ENCODE measurements at regions not wholly inside any gene's neighbourhood (a gene's known extent, or its start where the extent isn't known, plus 50 kb on each side); places are given as distances from the start of the nearest gene placed in this dataset.

DNA sequence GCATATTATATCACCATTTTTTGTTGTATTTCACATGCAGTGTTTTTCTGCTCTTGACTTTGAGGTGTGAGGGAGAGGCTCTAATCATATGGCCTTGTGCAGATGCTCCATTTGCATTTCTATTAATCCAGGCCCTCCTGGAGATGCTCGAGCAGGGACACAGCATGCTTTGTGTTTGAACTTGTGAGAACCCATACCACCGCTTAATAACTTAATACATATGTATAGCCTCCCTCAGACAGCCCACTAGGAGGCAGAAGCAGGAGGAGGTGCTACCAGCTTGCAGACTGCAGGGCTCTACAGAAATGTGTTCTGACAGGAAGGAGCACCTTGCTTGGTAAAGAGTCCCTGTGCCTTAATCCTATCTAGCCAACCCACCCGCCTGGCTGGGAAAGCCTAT is 155.2 kb downstream of the BARHL2 start:
- H3K4me3 ChIP-seq (ENCODE audit: low read depth, low read length): no peak overlapping the region
- no peak for DNase-seq (ENCODE audit: low read depth)

DNA sequence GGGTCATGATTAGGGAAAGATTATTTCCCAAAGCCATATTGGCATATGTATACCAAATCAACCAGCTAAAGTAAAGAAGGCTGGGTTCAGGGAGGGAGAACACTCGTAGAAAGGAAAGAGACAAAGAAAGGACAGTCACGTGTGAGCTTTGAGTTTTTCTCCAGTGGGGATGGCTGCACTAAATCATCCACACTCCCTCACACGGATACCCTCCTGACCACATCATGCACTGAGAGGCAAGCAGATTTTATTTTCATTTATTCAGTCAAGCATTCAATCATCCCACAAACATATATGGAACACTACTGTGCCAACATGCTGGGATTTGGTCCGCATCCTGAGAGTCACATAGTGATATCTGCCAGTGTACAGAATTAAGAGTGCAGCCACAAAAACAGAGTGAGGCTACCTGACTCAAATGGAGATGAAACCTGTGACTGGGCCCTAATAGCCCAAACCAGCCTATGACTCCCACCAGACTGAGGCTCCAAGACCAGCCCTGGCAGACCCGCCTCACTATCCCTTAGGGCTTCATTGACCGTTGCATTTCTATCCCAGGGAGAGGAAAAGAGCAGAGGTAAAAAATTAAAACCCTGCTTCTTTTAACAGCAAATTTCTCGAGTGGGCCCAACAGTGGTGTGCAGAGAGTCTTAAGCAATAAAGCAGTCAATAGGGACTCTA is 155.9 kb downstream of the BARHL2 start:
- no peak for DNase-seq (ENCODE audit: low read depth)
- no peak overlapping the region for H3K4me3 ChIP-seq (ENCODE audit: low read depth, low read length)

DNA sequence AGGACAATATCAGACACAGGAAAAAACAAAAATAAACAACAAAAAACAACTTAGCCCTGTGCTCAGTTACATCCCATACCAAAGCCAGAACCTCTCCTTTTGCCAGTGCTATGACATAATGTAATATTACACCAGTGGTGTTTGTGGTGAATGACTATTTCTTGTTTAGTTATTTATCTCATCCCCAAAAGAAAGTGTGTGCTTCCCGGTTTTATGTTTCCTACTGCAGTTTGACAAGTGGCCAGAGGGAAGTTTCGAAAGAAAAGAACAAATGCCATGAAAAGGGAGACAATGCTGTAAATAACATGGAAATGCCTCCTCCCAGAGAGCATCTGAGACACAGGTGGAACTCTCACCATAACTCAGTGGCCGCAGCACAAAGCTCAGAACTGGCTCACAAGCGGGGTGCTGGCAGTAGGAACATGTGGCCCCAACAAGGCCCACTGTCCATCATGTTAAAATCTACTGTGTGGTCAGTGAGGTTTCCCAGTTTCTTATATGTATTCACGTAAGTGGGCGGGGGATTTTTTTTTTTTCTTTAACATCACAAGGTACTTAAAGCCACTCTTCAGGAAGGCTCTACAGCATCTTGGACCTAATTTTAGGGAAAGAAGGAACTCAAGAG is 158.2 kb downstream of the BARHL2 start:
- no peak overlapping the region for H3K4me3 ChIP-seq (ENCODE audit: low read depth, low read length)
- DNase-seq (ENCODE audit: low read depth): no peak

DNA sequence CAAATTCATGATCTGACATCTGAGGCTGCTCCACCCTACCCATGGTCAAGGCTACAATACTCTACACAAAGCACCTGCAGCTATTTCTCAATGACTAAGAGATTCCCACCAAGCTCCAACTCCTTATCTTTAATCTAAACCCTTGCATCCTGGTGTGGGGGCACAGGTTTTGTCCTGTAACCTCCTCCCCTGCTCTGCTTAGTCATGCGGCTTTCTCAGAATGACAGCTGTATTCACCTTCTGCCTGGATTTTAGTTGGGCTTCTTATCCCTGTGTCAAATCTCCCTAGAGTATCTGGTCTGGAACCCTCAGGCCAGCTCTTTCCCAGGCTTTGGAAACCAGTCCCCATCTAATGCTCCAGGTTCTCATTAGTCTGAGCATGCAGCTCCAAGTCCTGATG is 159.0 kb downstream of the BARHL2 start:
- no peak for DNase-seq (ENCODE audit: low read depth)
- H3K4me3 ChIP-seq (ENCODE audit: low read depth, low read length): no peak overlapping the region

DNA sequence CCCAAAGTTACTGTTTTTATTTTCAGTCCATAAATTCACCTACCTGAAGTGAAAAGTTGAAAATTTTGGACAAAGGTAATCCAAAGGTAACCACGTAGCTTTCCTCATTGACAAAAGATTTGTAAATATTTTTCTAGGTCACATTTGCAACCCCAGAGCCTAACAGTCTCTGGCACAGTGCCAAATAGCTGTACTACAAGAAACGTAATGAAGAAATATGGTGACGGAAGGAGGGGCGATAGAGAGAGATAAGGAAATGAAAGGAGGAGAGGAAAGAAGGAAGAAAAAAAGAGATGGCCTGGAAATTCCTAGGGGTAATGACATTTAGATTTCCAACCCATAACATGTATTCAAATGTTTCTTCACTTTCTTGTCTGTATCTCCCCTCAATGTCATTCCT is 159.4 kb downstream of the BARHL2 start:
- no peak overlapping the region for H3K4me3 ChIP-seq (ENCODE audit: low read depth, low read length)
- no peak for DNase-seq (ENCODE audit: low read depth)

DNA sequence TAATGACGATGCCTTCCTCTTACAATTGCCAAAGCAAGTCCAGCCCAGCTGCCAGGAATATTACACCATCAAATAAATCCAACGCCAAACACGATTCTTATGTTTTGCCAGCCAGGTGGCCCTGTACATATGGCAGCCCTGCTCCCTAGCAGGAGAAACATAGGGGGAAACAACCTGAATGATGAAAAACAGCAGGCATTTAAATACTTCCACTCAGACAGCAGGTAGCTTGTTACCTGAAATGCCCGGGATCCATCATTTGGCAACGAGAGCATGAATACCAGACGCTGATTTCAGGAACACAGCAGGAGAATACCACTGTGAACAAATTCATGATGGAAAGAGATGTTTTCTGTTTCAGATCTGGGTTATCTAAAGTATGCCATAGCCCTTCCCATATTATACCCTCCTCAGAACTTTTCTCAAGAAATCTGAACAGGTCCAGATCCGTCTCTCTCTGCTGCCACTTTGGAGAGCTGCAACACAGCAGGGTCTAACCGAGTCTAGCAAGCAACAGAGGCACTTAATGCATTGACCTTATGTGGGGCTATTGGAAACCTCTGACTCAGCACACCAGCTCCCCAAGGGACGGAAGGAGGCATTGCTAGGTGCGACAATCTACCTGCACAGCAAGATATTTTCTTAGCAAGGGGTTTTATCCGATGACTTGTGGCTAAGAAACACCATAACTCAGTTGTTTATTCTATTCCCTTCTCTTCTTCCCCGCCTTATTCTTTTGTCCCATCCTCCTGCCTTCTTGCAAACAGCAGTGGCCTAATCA is 166.3 kb downstream of the BARHL2 start:
- no peak overlapping the region for H3K4me3 ChIP-seq (ENCODE audit: low read depth, low read length)
- no peak for DNase-seq (ENCODE audit: low read depth)

DNA sequence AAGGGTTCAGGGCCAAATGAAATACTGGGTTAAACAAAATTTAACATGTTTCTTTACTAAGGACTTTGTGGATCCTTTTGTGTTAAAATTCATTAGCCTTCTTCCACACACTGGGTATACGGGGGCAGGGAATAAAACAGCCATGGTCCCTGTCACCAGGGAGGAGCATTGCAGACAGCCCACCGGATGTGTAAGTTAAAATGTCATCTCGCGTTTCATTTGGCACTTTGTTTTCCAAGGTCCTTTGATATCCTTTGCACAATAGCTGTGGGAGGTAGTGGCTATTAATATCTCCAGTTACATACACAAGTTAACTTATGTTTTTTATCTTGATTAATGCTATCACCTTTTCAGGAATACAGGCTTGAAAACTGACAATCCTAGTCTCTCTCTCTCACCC is 172.7 kb downstream of the BARHL2 start:
- H3K4me3 ChIP-seq (ENCODE audit: low read depth, low read length): no peak overlapping the region
- no peak for DNase-seq (ENCODE audit: low read depth)

DNA sequence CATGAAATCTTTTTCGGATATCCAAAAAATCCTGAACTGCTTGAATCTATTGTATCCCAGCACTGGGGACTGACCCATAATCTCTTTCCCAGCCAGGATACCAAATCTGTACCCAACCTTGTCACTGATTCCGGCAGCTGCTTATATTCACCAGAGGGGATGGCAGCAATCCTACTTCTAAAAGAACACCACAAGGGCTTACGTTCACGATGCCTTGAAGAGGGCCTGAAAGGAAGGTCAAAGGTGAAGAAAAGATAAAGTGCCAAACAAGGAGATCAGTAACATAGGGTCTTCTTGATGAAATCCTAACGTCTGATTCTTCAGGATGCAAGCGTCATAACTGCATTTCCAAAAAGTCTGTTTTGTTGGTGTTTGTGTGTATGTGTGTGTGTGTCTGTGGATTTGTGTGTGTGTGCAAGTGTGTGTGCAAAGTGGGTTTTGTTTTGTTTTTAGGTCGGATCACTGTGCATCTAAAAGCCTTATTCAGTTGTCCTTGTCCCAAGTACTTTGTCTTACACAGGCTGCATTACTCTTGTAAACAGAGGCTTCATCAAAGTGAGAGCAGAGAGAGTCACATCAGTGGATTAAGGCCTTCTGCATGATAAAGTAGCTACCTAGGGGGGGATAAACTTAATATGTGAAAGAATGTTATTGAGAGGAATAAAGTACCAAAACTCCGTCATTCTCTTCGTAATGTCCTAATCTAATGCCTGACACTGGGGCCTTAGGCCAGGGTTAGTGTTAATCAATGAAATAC is 179.3 kb downstream of the BARHL2 start:
- no peak for DNase-seq (ENCODE audit: low read depth)
- H3K4me3 ChIP-seq (ENCODE audit: low read depth, low read length): no peak overlapping the region

DNA sequence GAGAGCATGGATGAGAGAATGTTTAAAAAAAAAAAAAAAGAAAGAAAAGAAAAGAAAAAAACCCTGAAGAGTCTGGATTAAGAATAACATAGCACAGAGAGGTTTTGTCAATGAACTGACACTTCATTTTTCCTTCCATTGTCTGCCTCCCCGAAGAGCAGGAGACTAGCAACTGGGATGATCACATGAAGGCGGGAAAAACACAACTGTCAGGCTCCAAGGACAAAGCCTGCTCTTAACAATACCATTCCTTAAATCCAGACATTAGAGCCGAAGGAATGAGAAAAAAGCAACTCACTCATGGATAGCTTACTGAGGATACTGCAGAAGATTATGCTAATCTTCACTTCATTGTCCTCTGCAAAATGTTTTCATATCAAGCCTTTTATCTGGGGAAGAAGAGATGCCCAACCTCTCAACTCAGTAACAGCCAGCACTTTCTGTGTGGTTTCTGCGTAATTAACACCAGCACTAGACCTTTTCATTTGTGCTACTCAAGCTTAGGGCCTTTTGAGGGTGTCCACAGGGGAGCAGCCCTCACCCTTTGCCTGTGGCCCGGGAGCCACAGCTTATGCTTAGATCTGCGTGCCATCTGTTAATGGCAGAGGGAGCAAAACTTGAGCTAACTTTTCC is 182.3 kb downstream of the BARHL2 start:
- DNase-seq (ENCODE audit: low read depth): no peak
- no peak overlapping the region for H3K4me3 ChIP-seq (ENCODE audit: low read depth, low read length)

DNA sequence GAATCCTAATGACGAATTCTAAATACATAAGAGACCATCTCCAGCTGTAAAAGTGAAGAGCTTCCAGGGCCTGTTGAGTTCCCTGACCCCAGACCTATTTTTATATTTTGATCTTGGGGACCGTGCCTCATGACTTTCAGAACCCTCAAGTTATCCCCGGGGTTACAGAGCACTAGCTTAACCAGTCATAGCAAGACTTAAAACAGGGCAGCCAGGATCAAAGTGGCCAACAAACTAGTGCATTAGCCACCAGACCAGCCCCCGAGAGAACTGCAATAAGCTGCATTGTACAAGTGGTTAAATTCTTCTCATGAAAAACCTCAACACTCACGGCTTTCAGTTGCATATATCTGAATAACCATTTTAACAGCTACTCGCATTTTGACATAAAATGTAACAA is 183.0 kb downstream of the BARHL2 start:
- no peak for DNase-seq (ENCODE audit: low read depth)
- no peak overlapping the region for H3K4me3 ChIP-seq (ENCODE audit: low read depth, low read length)

DNA sequence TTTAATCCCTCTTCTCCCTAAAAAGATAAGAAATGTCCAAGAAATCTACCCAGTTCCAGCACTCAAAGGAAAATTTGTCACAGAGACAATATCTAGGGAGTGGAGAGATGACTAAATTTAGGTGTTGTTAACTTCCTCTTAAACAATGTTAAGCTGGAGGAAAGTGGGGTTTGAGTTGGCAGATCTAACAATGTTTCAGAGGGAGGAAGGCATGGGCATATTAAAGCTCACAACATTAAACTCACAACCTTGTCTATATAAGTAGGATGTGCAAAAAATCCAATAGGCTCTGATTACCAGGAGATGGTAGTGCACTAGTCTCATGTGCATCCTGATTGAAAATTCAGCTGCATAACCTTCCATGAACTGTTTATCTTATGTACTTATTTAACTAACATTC is 190.1 kb downstream of the BARHL2 start:
- no peak overlapping the region for H3K4me3 ChIP-seq (ENCODE audit: low read depth, low read length)
- DNase-seq (ENCODE audit: low read depth): no peak

DNA sequence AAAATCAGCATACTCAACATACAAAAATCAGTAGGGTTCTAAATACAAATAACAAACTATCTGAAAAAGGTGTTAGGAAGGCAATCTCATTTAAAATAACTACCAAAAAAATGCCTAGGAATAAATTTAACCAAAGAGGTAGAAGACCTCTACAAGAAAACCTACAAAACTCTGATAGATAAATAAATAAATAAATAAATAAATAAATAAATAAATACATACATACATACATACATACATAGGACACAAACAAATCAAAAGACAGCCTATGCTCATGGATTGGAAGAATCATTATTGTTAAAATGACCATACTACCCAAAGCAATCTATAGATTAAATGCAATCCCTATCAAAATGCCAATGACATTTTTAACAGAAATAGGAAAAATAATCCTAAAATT is 194.7 kb downstream of the BARHL2 start:
- no peak overlapping the region for H3K4me3 ChIP-seq (ENCODE audit: low read depth, low read length)
- DNase-seq (ENCODE audit: low read depth): no peak

DNA sequence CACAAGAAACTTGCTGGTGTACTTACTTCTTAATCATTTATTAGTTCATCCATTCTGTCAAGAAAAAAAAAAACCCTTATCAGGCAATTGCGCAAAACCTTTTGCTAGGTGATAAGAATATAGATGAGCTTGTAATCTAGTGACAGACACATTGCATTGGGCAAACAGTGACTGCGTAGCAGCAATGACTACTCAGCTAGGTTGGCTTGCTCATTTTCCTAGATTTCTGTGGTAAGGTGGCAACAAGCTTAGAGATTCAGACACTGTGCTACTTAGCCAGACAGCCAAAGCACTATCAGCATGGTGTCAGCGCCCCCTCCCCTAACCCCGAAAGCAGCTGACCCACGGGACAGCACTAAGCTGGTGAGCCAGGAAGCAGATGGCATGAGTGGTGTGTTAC is 203.1 kb downstream of the BARHL2 start:
- H3K4me3 ChIP-seq (ENCODE audit: low read depth, low read length): no peak overlapping the region
- no peak for DNase-seq (ENCODE audit: low read depth)

DNA sequence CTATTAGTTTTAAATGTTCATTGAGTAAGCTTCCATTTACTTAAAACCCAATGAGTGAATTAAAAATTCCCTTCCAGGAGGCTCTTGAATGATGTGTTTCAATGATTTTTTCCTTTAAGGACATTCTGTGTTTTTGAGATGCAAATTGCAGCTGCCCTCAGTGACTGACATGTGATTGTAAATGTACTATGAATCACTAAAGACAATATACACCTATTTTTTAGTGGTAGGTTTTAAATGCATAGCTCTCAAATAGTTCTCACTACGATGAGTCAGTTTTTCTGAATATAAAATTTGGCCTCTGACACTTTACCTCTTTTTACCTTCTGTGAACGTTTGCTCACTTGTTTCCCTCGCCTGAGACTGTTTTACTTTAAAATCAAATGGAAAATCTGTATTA is 204.7 kb downstream of the BARHL2 start:
- DNase-seq (ENCODE audit: low read depth): no peak
- H3K4me3 ChIP-seq (ENCODE audit: low read depth, low read length): no peak overlapping the region

DNA sequence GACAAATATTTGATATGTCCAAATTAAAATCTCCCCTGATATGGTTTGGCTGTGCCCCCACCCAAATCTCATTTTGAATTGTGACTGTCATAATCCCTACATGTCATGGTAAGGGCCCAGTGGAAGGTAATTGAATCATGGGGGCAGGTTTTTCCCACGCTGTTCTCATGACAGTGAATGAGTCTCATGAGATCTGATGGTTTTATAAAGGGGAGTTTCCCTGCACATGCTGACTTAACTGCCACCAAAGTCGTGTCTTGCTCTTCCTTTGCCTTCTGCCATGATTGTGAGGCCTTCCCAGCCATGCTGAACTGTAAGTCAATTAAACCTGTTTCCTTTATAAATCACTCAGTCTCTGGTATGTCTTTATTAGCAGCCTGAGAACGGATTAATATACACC is 207.0 kb downstream of the BARHL2 start:
- H3K4me3 ChIP-seq (ENCODE audit: low read depth, low read length): no peak overlapping the region
- no peak for DNase-seq (ENCODE audit: low read depth)

DNA sequence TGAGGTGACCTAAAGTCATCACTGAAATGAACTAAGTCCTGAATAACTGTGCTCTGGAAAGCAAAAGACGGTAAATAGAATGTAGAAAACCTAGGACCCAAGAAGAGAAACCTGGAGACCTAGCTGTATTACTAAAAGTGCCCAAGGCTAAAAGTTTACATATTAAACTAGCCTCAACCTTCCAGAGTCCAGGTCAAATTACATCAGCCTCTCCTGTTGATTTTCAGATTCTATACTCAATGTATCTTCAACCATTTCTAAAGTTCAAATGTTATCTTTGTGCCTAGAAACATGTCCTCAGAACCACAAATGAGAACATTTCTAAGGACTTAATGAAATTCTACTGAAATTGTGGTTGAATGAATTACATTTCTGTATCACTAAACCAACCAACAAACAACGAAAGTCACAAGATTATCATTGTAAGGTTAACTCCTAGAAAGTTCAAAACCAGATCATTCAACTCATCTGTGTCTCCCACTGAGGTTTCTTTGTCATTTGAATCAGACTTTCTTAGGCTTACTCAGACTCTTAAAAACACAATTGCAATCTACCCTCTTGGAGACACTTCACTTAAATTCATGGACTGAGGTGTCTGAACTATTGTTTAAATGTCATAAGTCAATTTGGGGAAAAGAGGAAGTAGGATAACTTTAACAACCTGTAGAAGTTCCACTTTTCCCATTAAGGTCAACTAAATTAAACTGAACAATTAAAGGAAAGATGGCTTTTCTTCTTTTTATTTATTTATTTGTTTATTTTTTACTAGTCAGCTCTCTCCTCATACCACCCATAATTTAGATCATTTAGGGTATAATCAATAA is 207.7 kb downstream of the BARHL2 start:
- no peak overlapping the region for H3K4me3 ChIP-seq (ENCODE audit: low read depth, low read length)
- no peak for DNase-seq (ENCODE audit: low read depth)

DNA sequence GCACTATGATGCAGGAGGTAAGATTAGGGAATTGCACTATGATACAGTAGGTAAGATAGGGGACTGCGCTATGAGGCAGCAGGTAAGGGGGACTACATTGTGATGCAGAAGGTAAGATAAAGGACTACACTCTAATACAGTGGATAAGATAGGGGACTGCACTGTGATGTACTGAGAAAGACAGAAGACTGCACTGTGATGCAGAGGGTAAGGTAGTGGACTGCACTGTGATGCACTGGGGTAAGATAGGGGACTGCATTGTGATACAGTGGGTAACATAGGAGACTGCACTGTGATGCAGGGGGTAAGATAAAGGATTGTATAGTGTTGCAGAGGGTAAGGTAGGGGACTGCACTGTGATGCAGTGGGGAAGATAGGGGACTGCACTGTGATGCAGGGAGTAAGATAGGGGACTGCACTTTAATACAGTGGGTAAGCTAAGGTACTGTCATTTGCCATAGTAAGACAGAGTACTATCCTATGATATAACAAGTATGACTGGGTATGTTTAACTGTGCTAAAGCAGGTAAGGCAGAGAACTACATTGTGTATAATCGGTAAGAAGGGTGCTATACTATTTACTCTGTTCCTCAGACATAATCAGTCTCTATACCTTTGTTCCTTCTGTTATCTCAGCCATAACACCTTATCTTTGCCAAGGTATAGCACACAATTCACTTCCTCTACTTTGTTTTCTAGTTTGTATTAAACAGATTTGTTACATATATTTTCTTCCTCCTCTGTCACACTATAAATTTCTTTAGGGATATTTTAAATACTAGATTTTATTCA is 208.5 kb downstream of the BARHL2 start:
- no peak overlapping the region for H3K4me3 ChIP-seq (ENCODE audit: low read depth, low read length)
- DNase-seq (ENCODE audit: low read depth): no peak

DNA sequence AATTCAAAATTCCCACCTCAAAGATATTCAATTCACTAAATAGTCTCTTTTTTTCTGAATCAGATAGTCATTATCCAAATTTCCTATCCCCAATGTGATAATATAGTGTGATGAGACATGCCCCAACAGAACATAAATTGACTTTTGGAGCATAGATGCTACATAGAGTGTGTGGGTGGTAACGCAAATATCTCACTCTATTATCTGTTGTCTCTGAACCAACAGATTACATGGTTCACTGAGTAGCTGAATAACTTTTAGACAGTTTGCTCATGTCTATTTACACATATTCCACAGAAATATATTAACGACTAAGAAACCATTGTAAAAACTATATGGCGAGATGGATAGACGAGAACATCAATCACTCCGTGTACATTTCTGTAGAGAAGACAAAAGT is 209.9 kb downstream of the BARHL2 start:
- no peak for DNase-seq (ENCODE audit: low read depth)
- H3K4me3 ChIP-seq (ENCODE audit: low read depth, low read length): no peak overlapping the region
